A549 (cell line): ENCODE measurements at regions not wholly inside any gene's neighbourhood (a gene's known extent, or its start where the extent isn't known, plus 50 kb on each side); places are given as distances from the start of the nearest gene placed in this dataset.

Source experiments
- EP300 ChIP-seq, 2 experiments: fragments of >200 bp; sonication (Bioruptor Twin); formaldehyde crosslinking; IDR thresholded peaks; 2 replicates in 1 of 2; 3 replicates in 1 of 2; pipeline ENCODE4 v1.6.1; 2016 to 2017
- FOSL2 ChIP-seq, 2 experiments: fragments of 450-650 bp in 1 of 2; fragments of >200 bp in 1 of 2; sonication (Bioruptor Twin) in 1 of 2; formaldehyde crosslinking; IDR thresholded peaks; 2 replicates each; pipeline versions ENCODE4 v1.5.0 to v1.6.1; 2016 to 2020; ENCODE audit warnings: mild to moderate bottlenecking in 1 of 2, moderate library complexity in 1 of 2
- JUN ChIP-seq, 2 experiments: fragments of >200 bp; sonication (Bioruptor Twin); formaldehyde crosslinking; IDR thresholded peaks; 2 replicates in 1 of 2; 3 replicates in 1 of 2; pipeline ENCODE4 v1.6.1; 2016 to 2017
- KDM1A ChIP-seq: fragments of 200-600 bp; sonication (generic); IDR thresholded peaks from 2 replicates; pipeline ENCODE4 v1.6.1; 2016; ENCODE audit warnings: low read depth, mild to moderate bottlenecking
- MAFK ChIP-seq: fragments of 450-650 bp; IDR thresholded peaks from 2 replicates; pipeline ENCODE4 v1.6.1; 2014; ENCODE audit not compliant: partially characterized antibody
- RCOR1 ChIP-seq: fragments of 150-350 bp; IDR thresholded peaks from 2 replicates; pipeline ENCODE4 v1.6.1; 2014; ENCODE audit warnings: antibody characterized with exemption, low read length, low read depth
- RNF2 ChIP-seq: fragments of 200-600 bp; sonication (generic); IDR thresholded peaks from 2 replicates; pipeline ENCODE4 v1.6.1; 2016; ENCODE audit warnings: low read depth, mild to moderate bottlenecking, antibody characterized with exemption, moderate library complexity, borderline replicate concordance
- SMC3 ChIP-seq: fragments of >200 bp; sonication (Bioruptor Twin); formaldehyde crosslinking; IDR thresholded peaks from 3 replicates; pipeline ENCODE4 v1.6.1; 2018; ENCODE audit warnings: inconsistent platforms
- ZFP36 ChIP-seq: fragments of 450-650 bp; IDR thresholded peaks from 2 replicates; pipeline ENCODE4 v1.6.1; 2014; ENCODE audit warnings: borderline replicate concordance; ENCODE audit not compliant: partially characterized antibody
- TF ChIP-seq, protein P1 (sequence below): fragments of >200 bp; sonication (Bioruptor Twin); formaldehyde crosslinking; IDR thresholded peaks from 3 replicates; pipeline ENCODE4 v1.5.1; 2016
- TF ChIP-seq, protein P2 (sequence below): fragments of 450-650 bp; IDR thresholded peaks from 2 replicates; pipeline ENCODE4 v1.6.1; 2014; ENCODE audit warnings: antibody characterized with exemption
- TF ChIP-seq, protein P3 (sequence below): IDR thresholded peaks from 2 replicates; pipeline ENCODE4 v1.6.1; 2012; ENCODE audit warnings: low read depth, borderline replicate concordance

DNA sequence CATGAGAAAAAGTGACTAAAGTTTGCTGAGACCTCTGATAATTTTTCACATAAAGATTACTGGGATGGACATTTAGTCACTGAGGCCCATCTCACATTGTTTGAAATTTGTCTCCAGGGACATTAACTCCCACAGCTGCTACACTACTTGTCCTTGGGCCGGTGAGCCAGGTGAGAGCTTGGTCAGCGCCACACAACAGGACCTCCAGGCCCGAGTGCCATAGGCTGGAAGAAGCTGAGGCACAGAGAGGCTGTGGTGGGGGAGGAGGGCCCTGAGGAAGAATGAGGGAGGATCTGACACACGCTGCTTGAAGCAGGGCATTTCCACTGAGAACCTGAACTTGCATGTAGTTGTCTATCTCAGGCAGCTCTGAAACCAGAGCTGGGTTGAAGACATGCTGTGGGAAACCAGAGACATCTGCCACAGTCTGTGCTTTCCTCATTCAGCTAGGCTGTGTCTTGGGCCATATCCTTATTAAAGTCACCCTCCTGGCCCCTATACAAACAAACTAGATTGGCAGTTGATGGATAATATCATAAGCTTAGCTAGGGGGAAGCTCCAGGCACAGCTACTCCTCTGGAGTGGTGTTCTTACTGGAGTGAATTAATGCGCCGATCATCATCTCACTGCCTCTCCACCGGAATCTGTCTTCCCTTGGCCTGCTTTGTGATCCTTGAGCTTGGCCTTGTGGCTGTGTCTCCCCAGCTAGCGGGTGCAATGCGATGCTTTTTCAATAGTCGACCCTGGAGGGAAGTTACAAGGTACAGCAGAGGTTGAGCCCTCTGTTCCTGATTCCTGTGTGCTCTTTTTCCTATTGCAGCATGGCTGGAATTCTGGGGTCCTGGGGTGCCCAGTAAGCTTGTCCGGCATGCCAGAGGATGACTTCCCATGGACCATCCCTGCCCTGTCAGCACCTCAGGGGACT, 225.3 kb upstream of the B3GAT1 start:
- TF ChIP-seq KDM1A, result no peak
- TF ChIP-seq, protein P1, sequence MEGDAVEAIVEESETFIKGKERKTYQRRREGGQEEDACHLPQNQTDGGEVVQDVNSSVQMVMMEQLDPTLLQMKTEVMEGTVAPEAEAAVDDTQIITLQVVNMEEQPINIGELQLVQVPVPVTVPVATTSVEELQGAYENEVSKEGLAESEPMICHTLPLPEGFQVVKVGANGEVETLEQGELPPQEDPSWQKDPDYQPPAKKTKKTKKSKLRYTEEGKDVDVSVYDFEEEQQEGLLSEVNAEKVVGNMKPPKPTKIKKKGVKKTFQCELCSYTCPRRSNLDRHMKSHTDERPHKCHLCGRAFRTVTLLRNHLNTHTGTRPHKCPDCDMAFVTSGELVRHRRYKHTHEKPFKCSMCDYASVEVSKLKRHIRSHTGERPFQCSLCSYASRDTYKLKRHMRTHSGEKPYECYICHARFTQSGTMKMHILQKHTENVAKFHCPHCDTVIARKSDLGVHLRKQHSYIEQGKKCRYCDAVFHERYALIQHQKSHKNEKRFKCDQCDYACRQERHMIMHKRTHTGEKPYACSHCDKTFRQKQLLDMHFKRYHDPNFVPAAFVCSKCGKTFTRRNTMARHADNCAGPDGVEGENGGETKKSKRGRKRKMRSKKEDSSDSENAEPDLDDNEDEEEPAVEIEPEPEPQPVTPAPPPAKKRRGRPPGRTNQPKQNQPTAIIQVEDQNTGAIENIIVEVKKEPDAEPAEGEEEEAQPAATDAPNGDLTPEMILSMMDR, result no peak
- TF ChIP-seq RNF2, result no peak
- no peak for TF ChIP-seq JUN (IDR thresholded peaks at IDR 0.05)
- TF ChIP-seq, protein P2, sequence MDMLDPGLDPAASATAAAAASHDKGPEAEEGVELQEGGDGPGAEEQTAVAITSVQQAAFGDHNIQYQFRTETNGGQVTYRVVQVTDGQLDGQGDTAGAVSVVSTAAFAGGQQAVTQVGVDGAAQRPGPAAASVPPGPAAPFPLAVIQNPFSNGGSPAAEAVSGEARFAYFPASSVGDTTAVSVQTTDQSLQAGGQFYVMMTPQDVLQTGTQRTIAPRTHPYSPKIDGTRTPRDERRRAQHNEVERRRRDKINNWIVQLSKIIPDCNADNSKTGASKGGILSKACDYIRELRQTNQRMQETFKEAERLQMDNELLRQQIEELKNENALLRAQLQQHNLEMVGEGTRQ, result no peak
- no peak for TF ChIP-seq FOSL2 (IDR thresholded peaks at IDR 0.05)
- TF ChIP-seq FOSL2 (CRISPR knock-in tag; IDR thresholded peaks at IDR 0.05), result no peak
- no peak for TF ChIP-seq MAFK
- TF ChIP-seq, protein P3, sequence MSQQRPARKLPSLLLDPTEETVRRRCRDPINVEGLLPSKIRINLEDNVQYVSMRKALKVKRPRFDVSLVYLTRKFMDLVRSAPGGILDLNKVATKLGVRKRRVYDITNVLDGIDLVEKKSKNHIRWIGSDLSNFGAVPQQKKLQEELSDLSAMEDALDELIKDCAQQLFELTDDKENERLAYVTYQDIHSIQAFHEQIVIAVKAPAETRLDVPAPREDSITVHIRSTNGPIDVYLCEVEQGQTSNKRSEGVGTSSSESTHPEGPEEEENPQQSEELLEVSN, result no peak
- TF ChIP-seq SMC3, result no peak
- no peak for TF ChIP-seq RCOR1
- TF ChIP-seq ZFP36, result no peak
- TF ChIP-seq EP300 (IDR thresholded peaks at IDR 0.05), result no peak
